GM13977 (cell line): ENCODE measurements at regions not wholly inside any gene's neighbourhood (a gene's known extent, or its start where the extent isn't known, plus 50 kb on each side); places are given as distances from the start of the nearest gene placed in this dataset.

Experiments used
- DNase-seq: peaks from one replicate; pipeline ENCODE4 v3.0.0; 2012; ENCODE audit warnings: low spot score
- CTCF ChIP-seq: IDR thresholded peaks from 2 replicates; pipeline ENCODE4 v1.5.1; 2012; ENCODE audit warnings: mild to moderate bottlenecking, control low read depth; ENCODE audit not compliant: insufficient read depth; ENCODE audit errors: extremely low read depth, missing control alignments
- in situ Hi-C: fragments of 300-500 bp; cut with MboI; formaldehyde crosslinking; loops from one replicate; pipeline ENCODE4 v1.12.0; 2022; ENCODE audit warnings: low sequenced_read_pairs, low pct_unique_long_range_greater_than_20kb, mixed read lengths, inconsistent platforms; ENCODE audit not compliant: unreplicated experiment

- in situ Hi-C loops = no loop called here
- DNase-seq = no peak
- no peak for TF ChIP-seq CTCF
Observed at GRCh38 chr5:124859556-124860290, 113.3 kb upstream of the ZNF608 start.

- in situ Hi-C loops = no loop called here
- DNase-seq = no peak
Observed at GRCh38 chr5:124860291-124860655, 113.8 kb upstream of the ZNF608 start.

GRCh38 chr5:124865066-124865465 is 118.6 kb upstream of the ZNF608 start:
- TF ChIP-seq CTCF = no peak
- in situ Hi-C loops = no loop called here
- no peak for DNase-seq

More at GRCh38 chr5:124860291-124860655, 113.8 kb upstream of the ZNF608 start:
- TF ChIP-seq CTCF = no peak

GRCh38 chr5:124865603-124866354 is 119.3 kb upstream of the ZNF608 start:
- in situ Hi-C loops = no loop called here
- TF ChIP-seq CTCF = no peak
- DNase-seq = no peak

- no peak for TF ChIP-seq CTCF
- no peak for DNase-seq
- in situ Hi-C loops = no loop called here
Observed at GRCh38 chr5:124866355-124867136, 120.1 kb upstream of the ZNF608 start.

- no peak for TF ChIP-seq CTCF
- in situ Hi-C loops = no loop called here
- DNase-seq = no peak
Observed at GRCh38 chr5:124867137-124867704, 120.8 kb upstream of the ZNF608 start.
